Panc1 (cell line): ENCODE measurements at regions not wholly inside any gene's neighbourhood (a gene's known extent, or its start where the extent isn't known, plus 50 kb on each side); places are given as distances from the start of the nearest gene placed in this dataset.

ENCODE experiments used
- CTCF ChIP-seq: fragments of 450-650 bp; IDR thresholded peaks from 2 replicates; pipeline ENCODE4 v1.5.1; 2017; ENCODE audit warnings: mild to moderate bottlenecking
- POLR2AphosphoS5 ChIP-seq: IDR thresholded peaks from 2 replicates; pipeline ENCODE4 v1.6.1; 2012; ENCODE audit warnings: mild to moderate bottlenecking, low read depth, low read length, moderate library complexity

- TF ChIP-seq POLR2AphosphoS5 (no peak), CTCF (no peak)
Observed at GRCh38 chr2:175449616-175450015, 268.1 kb upstream of the ATP5MC3 start.
